ENCODE measurements at regions not wholly inside any gene's neighbourhood (a gene's known extent, or its start where the extent isn't known, plus 50 kb on each side); places are given as distances from the start of the nearest gene placed in this dataset.
"Not testable (repeated sequence)": the region's sequence is repeated elsewhere in the genome, so short reads cannot be mapped to it uniquely, and the experiment has no call there.

DNA sequence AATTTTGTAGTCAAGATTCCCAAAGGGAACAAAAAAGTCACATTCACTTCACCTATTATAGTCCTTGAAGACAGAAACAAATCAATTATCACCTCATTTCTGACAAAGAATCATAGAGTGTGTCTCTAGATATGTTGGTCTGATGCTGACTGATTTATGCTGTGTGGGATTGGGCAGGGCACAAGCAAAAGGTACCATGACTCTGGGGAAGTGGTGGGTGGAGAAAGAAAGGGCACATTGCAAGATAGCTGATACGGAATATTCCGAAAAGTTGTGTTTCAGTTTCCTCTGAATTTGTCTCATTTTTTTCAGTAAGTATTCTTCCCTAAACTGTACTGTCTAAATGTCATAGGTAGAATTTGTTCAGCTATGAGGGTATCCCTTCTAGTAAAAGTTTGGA is 268.0 kb downstream of the MREG start:
- no peak for DNase-seq (ENCODE audit: low spot score)

DNA sequence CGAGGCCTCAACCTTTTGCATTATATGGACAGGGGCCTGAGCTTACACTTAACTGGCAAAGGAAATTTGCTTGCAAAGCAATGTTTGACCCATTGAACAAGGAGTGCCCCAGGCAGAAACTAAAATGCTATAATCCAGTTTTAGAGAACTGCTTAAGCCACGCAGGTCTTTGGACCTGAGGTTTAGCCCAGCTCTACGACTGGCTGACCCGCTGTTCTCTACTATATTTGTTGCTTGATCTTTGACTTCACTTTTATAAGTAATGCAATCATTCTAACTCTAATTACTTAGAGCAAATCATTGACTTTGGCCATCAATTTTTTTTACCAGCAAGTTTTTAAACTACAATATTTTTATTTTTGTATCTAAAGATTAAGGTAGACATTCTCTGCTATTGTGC is 268.8 kb downstream of the MREG start:
- no peak for DNase-seq (ENCODE audit: low spot score)

GRCh38 chr2:215743066-215743465 is 270.3 kb downstream of the MREG start:
- DNase-seq (ENCODE audit: low spot score), result no peak

DNA sequence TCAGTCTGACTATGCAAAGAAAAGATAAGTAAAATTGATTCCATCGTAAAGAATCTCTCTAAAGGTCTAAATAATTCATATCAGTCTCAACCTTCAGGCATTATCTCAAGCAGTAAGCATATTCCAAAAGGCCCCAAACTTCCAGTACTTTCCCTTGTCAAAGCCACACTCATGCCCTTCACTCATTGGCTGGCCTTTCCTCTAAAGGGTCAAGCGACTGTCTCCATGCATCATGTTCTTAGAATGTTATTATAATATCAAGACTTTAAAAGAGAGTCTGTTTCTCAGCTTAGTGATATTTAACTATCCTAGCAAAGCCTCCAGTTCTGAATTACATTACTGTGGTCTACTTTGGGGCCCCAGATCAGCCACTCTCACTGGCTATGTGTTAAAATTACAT is 271.3 kb downstream of the MREG start:
- DNase-seq (ENCODE audit: low spot score), result no peak

- no peak for DNase-seq (ENCODE audit: low spot score)
Measured at GRCh38 chr2:215740071-215740470, 273.3 kb downstream of the MREG start.

DNA sequence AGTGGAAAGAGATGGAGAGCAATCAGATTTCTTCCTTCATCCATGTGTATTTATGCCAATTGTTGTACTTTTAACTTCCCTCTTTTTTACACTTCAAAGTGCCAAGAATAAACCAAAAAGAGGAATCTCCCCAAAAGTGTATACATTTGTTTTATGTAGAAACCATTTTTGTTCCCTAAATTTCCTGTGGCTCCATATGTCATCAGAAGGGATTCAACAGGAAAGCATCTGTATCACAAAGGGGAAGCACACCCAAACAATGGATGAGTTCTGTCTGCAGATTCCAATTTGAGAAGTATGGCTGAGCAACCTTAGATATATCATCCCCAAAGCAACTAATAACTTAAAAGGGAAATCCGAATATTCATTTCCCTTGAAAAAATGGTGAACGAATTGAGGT is 275.0 kb downstream of the MREG start:
- no peak for DNase-seq (ENCODE audit: low spot score)

DNA sequence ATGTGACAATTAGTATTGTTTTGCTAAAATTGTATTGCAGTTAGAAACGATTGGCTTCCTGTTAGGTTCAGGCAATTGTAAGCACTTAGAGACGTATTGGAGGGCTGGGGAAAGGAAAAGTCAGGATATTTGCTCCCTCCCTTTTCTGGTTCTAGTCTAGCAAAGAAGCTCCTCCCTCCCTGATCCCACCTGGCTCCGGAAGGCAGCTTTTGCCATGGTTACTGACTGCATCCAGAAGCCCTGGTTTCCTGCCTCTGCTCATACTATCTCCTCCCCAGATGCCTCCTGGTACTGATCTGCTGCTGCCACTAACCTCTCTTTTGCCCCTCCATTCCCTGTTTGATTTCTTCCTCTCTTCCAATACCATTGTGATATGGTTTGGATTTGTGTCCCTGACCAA is 275.9 kb downstream of the MREG start:
- no peak for DNase-seq (ENCODE audit: low spot score)

DNA sequence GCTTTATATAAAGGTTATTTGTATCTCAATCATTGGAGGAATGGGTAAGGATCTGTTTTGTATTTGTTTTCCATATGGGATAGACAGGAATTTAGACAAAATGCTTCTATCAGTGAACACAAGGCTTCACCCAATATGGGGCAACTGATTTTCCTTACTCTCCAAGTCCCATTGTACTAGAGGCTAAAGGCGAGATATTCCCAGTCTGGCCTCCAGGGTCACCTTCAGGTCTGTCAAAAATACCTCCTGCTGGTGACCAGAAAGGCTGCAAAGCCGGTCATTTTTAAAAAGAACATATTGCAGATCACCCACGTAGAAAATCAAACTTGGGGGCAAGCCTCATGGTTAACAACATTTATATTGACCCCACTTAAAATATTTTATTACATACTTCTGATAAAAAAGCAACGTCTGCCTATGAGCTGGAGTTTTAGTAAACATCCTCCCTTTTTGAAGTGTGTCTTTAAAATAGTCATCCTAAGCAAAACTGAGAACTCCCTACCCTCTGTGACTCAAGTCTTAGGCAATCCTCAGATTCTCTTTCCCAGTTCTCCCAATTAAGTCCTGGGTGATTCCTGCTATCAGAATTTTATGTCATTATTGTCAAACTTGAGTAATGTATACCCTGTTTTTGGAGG is 276.6 kb downstream of the MREG start:
- DNase-seq (ENCODE audit: low spot score), result no peak

GRCh38 chr2:215731108-215731658 is 282.2 kb downstream of the MREG start:
- DNase-seq (ENCODE audit: low spot score), result no peak

- no peak for DNase-seq (ENCODE audit: low spot score)
Measured at GRCh38 chr2:215729985-215730620, 283.2 kb downstream of the MREG start.

GRCh38 chr2:215728504-215729065 is 284.8 kb downstream of the MREG start:
- no peak for DNase-seq (ENCODE audit: low spot score)

DNA sequence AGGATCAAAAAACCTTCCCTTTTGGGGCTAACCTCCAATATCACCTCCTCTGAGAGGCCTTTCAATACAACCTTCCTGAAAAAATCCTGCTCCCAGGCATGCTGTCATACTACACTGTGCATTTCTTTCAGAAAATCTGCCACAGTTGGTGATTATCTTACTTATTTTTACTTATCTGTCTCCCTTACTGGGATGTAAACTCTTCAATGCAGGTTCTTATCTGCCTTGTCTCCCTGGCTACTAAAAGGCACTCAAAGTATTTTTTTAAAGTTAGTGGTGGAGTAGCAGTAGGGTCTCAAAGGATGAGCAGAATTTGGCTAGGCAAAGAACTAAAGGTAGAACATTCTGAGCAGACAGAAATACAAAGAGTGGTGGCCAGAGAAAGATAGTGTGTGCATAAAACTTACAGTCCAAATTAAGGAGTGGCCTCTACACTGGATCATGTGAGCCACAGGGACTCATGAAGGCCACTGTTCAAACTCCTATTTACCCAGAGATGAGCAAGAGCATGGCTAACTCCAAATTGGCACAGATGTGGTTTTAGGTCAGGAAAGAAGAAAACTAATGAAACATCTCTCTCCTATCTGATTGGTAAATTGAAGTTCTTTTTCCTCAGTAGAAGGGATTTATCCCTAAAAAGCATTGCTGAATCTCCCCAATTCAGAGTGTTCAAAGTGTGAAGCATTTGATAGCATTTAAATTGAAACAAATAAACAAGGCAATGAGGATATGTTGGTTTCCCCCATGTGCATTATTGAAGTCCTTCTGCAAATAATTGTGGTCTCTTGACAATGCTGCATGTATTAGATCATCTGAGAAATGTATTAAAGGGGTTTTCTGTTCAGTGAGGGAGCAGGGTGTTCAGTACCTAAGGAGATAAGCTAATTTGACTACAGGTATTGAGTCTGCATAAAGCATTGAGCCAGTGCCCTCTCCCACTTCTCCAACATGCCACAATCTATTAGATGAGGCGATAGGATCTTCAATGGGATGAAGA is 285.5 kb downstream of the MREG start:
- no peak for DNase-seq (ENCODE audit: low spot score)

- no peak for DNase-seq (ENCODE audit: low spot score)
Measured at GRCh38 chr2:215726070-215726469, 287.3 kb downstream of the MREG start.

DNA sequence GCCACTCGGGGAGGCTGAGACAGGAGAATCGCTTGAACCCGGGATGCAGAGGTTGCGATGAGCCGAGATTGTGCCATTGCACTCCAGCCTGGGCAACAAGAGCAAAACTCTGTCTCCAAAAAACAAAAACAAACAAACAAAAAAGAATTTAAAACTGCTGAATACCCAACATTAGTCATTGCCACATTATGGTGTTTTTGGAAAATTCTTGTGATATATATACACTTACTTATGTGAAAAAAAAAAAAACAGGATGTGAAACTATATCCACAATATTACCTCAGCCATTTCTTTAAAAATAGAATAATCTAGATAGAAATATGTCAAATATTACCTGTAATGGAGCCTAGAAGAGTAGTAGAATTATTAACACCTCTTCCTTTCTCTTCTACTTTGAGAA is 288.3 kb upstream of the FN1 start:
- DNase-seq (ENCODE audit: low spot score), result no peak

GRCh38 chr2:215723631-215724011 is 287.8 kb upstream of the FN1 start:
- no peak for DNase-seq (ENCODE audit: low spot score)

DNA sequence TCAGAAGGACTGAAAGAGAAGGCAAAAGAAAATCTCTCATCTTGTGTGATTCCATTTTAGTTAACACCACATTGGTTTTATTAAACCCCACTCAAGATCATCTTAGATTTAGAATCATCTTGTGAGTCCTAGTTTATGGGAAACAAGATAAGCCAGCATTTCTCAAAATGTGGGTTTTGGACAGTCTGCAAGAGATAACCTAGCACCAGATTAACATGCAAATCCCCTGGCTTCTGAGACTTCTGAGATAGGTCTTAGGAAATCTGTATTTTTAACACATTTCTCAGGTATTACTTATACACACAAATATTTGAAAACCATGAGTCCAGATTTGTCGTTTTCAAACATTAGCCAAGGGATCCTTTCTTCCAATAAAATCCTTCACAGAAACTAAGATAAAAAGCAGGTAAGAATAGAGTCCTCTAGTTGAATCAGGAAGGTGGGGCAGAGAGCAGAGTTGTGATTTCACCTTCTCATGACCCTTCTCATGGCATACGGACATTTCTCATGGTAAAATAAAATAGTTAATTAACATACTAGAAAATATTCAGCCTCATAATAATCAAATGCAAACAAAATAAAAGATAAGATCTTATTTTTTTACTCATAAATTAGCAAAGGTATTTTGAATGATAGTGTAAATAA is 287.2 kb upstream of the FN1 start:
- DNase-seq (ENCODE audit: low spot score), result no peak

- no peak for DNase-seq (ENCODE audit: low spot score)
Measured at GRCh38 chr2:215722125-215722524, 286.3 kb upstream of the FN1 start.

- not testable (repeated sequence) for DNase-seq (ENCODE audit: low spot score)
Measured at GRCh38 chr2:215721515-215721914, 285.6 kb upstream of the FN1 start.

- no peak for DNase-seq (ENCODE audit: low spot score)
Measured at GRCh38 chr2:215718890-215719289, 283.0 kb upstream of the FN1 start.

DNA sequence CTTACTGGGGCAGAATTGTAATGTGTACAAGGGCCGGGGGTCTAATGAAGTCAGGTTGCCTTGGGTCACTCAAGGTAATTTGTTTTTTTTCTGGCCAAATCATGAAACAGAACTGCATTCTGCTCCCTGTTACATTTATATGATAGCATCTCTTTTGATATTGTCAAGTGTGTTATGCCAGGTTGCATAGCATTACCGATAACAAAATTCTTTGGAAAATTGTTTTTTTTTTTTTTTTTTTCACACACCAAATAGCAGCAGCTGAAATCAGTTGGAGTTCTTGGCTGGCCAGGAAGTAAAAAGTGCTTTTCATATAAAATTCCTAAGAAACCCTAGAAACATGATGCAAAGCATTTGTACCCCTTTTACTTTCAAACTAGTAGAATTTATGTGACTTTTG is 282.6 kb upstream of the FN1 start:
- no peak for DNase-seq (ENCODE audit: low spot score)

DNA sequence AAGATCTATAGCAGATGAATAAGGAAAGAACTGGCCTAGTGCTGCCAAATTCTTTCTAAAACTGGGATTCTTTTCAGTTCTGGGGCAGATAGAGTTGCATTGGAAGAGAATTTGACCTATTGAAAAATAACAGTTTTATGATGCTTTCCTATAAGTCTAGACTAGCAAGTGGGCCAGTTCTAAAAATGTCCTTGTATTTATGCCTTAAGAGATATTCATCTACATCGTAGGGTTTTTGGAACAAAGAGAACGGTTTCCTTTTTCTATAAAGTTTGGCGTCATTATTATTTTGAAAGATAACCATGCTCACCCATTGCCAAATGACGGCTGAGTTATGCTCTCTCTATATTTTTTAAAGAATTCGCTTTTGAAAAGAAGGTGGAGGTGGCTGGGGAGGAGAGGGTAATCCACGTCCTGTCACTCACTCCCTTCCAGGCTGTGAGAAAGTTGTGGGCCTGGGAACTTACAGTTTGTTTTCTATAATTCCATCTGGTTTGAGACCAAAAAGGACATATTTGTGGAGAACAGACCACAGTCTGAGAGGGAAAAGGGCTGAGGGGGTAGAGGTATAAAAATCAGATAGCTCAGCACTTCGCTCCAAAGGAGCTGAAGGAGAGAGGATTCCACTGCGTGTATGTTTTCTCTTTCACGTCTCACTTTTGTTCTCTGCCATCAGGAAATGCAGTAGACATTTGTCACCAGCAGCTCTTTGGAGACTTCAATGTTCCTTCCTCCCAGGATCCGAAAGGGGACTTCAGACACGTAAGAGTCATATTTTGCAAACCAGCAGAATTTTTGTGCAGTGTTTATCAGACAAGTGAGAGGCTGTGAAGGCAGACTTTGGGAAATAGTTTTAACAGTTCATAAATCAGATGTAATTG is 281.9 kb upstream of the FN1 start:
- DNase-seq (ENCODE audit: low spot score), result no peak
